Caco-2 (cell line): ENCODE measurements at regions not wholly inside any gene's neighbourhood (a gene's known extent, or its start where the extent isn't known, plus 50 kb on each side); places are given as distances from the start of the nearest gene placed in this dataset.

Source experiments
- BruUV-seq: library from RNA; stranded (reverse); fragments of 400-500 nt; replicated peaks from 2 replicates; lab custom pipeline; 2021; lab: Mats Ljungman, UMichigan
- CTCF ChIA-PET: fragments of 300-600 bp; sonication (Branson Sonifier 250); formaldehyde crosslinking; loops from one replicate; lab custom pipeline; 2022; ENCODE audit warnings: antibody characterized with exemption; lab: Charles Lee
- POLR2A ChIA-PET: fragments of 300-600 bp; sonication (Branson Sonifier 250); formaldehyde crosslinking; loops from one replicate; lab custom pipeline; 2022; ENCODE audit warnings: antibody characterized with exemption; lab: Charles Lee
- DNase-seq, 2 experiments: peaks; one replicate each; pipeline versions ENCODE4 v3.0.0 to v3.0.0-alpha.2; 2020 to 2022
- H3K27me3 ChIP-seq: replicated peaks from 2 replicates; pipeline ENCODE4 v1.6.0; 2011; ENCODE audit warnings: low read length; ENCODE audit not compliant: control insufficient read depth, insufficient read depth
- H3K36me3 ChIP-seq: 2 replicates; pipeline ENCODE4 v1.5.1; 2011; ENCODE audit warnings: low read length; ENCODE audit not compliant: control insufficient read depth, insufficient read depth
- H3K4me1 ChIP-seq: fragments of 250-450 bp; sonication (Bioruptor Pico); 2 replicates; pipeline ENCODE4 v1.5.1; 2020; ENCODE audit warnings: mild to moderate bottlenecking
- H3K4me3 ChIP-seq: 2 replicates; pipeline ENCODE4 v1.5.1; 2011; ENCODE audit warnings: low read depth, mild to moderate bottlenecking, control low read depth, low read length
- H3K9me3 ChIP-seq: fragments of 250-450 bp; sonication (Bioruptor Pico); 2 replicates; pipeline ENCODE4 v1.5.1; 2020; ENCODE audit warnings: mild to moderate bottlenecking, moderate library complexity
- H3K27ac Mint-ChIP-seq: one replicate; pipeline ENCODE4 v1.8.0; 2022; ENCODE audit warnings: mixed read lengths; ENCODE audit not compliant: unreplicated experiment
- H3K27me3 Mint-ChIP-seq: one replicate; pipeline ENCODE4 v1.8.0; 2022; ENCODE audit warnings: mixed read lengths; ENCODE audit not compliant: insufficient read depth, unreplicated experiment
- H3K36me3 Mint-ChIP-seq: one replicate; pipeline ENCODE4 v1.8.0; 2022; ENCODE audit warnings: mild to moderate bottlenecking, mixed read lengths; ENCODE audit not compliant: insufficient read depth, unreplicated experiment
- H3K4me1 Mint-ChIP-seq: one replicate; pipeline ENCODE4 v1.8.0; 2022; ENCODE audit warnings: low read depth, mixed read lengths; ENCODE audit not compliant: unreplicated experiment
- H3K4me3 Mint-ChIP-seq: one replicate; pipeline ENCODE4 v1.8.0; 2022; ENCODE audit warnings: mild to moderate bottlenecking, moderate library complexity, mixed read lengths; ENCODE audit not compliant: unreplicated experiment
- H3K9me3 Mint-ChIP-seq: one replicate; pipeline ENCODE4 v1.8.0; 2022; ENCODE audit warnings: mixed read lengths; ENCODE audit not compliant: unreplicated experiment
- CTCF ChIP-seq, 2 experiments: fragments of 200-600 bp in 1 of 2; IDR thresholded peaks; 1 replicate in 1 of 2; 2 replicates in 1 of 2; pipeline versions ENCODE4 v1.5.1 to v1.8.0; 2011 to 2022; ENCODE audit warnings: antibody characterized with exemption in 1 of 2, control low read depth in 1 of 2, inconsistent platforms in 1 of 2, low read depth in 1 of 2, low read length in 1 of 2, mild to moderate bottlenecking in 1 of 2, moderate library complexity in 1 of 2; ENCODE audit not compliant: insufficient read depth in 1 of 2, severe bottlenecking in 1 of 2, unreplicated experiment in 1 of 2
- intact Hi-C: fragments of 100-400 bp; cut with micrococcal nuclease; formaldehyde crosslinking; loops from one replicate; pipeline ENCODE4 v1.10.0; 2022; ENCODE audit not compliant: unreplicated experiment

GRCh38 chr5:116773926-116774325 lies 199.3 kb upstream of the SEMA6A start:
- Mint-ChIP-seq H3K36me3 (no peaks in the 10 kb centered on the region), H3K9me3 (no peaks in the 10 kb centered on the region), H3K27me3 (no peaks in the 10 kb centered on the region), H3K4me3 (no peak overlapping the region), H3K4me1 (peaks cover 7% of the 10 kb centered on the region), H3K27ac (no peak overlapping the region)
- TF ChIP-seq CTCF (IDR thresholded peaks at IDR 0.05; ENCODE audit: insufficient read depth in 1 of 2, low read depth in 1 of 2, low read length in 1 of 2, severe bottlenecking in 1 of 2, unreplicated experiment in 1 of 2): no peak
- DNase-seq: no peak
- Histone ChIP-seq H3K4me1 (no peaks in the 10 kb centered on the region), H3K9me3 (no peaks in the 10 kb centered on the region; the same call in 1 of the 2 replicates), H3K36me3 (no peaks in the 10 kb centered on the region), H3K4me3 (no peak overlapping the region), H3K27me3 (no peaks in the 10 kb centered on the region)
- ChIA-PET POLR2A (no interaction called here), CTCF (no interaction called here)
- intact Hi-C loops: loop anchor here (10.0 kb wide), 1 partner anchor 171 kb away; no protein-coding TSS in a partner anchor
- BruUV-seq: no TSS peak

GRCh38 chr5:116772806-116773205 lies 198.2 kb upstream of the SEMA6A start:
- intact Hi-C loops: loop anchor here (10.0 kb wide), 1 partner anchor 172 kb away; no protein-coding TSS in a partner anchor
- no peaks in the 10 kb centered on the region for H3K27me3 ChIP-seq
- no peaks in the 10 kb centered on the region for H3K9me3 Mint-ChIP-seq
- no peaks in the 10 kb centered on the region for H3K4me1 ChIP-seq
- H3K36me3 Mint-ChIP-seq: no peaks in the 10 kb centered on the region
- no peak overlapping the region for H3K27ac Mint-ChIP-seq
- TF ChIP-seq CTCF (IDR thresholded peaks at IDR 0.05; ENCODE audit: insufficient read depth in 1 of 2, low read depth in 1 of 2, low read length in 1 of 2, severe bottlenecking in 1 of 2, unreplicated experiment in 1 of 2): no peak
- DNase-seq: no peak
- ChIA-PET CTCF (no interaction called here), POLR2A (no interaction called here)
- no peaks in the 10 kb centered on the region for H3K36me3 ChIP-seq
- peaks cover 7% of the 10 kb centered on the region for H3K4me1 Mint-ChIP-seq
- no TSS peak for BruUV-seq
- no peaks in the 10 kb centered on the region for H3K9me3 ChIP-seq
- no peak overlapping the region for H3K4me3 ChIP-seq
- H3K4me3 Mint-ChIP-seq: no peak overlapping the region
- no peaks in the 10 kb centered on the region for H3K27me3 Mint-ChIP-seq

GRCh38 chr5:116772152-116772501 lies 197.5 kb upstream of the SEMA6A start:
- intact Hi-C loops: loop anchor here (10.0 kb wide), 1 partner anchor 173 kb away; no protein-coding TSS in a partner anchor
- peaks cover 7% of the 10 kb centered on the region for H3K4me1 Mint-ChIP-seq
- no peaks in the 10 kb centered on the region for H3K36me3 ChIP-seq
- no peaks in the 10 kb centered on the region for H3K27me3 Mint-ChIP-seq
- no peak overlapping the region for H3K4me3 ChIP-seq
- no peaks in the 10 kb centered on the region for H3K9me3 Mint-ChIP-seq
- DNase-seq: no peak
- no peak overlapping the region for H3K27ac Mint-ChIP-seq
- no peaks in the 10 kb centered on the region for H3K9me3 ChIP-seq
- POLR2A ChIA-PET: no interaction called here
- BruUV-seq: no TSS peak
- CTCF ChIA-PET: interaction anchor here (0.6 kb wide), 1 partner anchor 193 kb away, joined by 3 read pairs; no protein-coding TSS in a partner anchor
- H3K27me3 ChIP-seq: no peaks in the 10 kb centered on the region
- H3K36me3 Mint-ChIP-seq: no peaks in the 10 kb centered on the region
- no peak overlapping the region for H3K4me3 Mint-ChIP-seq
- no peaks in the 10 kb centered on the region for H3K4me1 ChIP-seq
- no peak for TF ChIP-seq CTCF (IDR thresholded peaks at IDR 0.05; ENCODE audit: insufficient read depth in 1 of 2, low read depth in 1 of 2, low read length in 1 of 2, severe bottlenecking in 1 of 2, unreplicated experiment in 1 of 2)
